Sigmoid colon (tissue), 6 donors: ENCODE measurements at regions not wholly inside any gene's neighbourhood (a gene's known extent, or its start where the extent isn't known, plus 50 kb on each side); places are given as distances from the start of the nearest gene placed in this dataset.

Experiments used
- DNase-seq: peaks from one replicate; pipeline ENCODE4 v3.0.0-alpha.2; 2019
- H3K27ac ChIP-seq, 4 donors: fragments of 200-600 bp; sonication (generic); one replicate each; pipeline ENCODE4 v1.5.1; 2016 to 2019; ENCODE audit warnings: mild to moderate bottlenecking in 1 of 4
- H3K27me3 ChIP-seq, 3 donors: fragments of 200-600 bp; sonication (generic); one replicate each; pipeline ENCODE4 v1.5.1; 2019; ENCODE audit warnings: mild to moderate bottlenecking in 1 of 3
- H3K36me3 ChIP-seq, 4 donors: fragments of 200-600 bp; sonication (generic); one replicate each; pipeline ENCODE4 v1.5.1; 2016 to 2019
- H3K4me1 ChIP-seq, 4 donors: fragments of 200-600 bp; sonication (generic); one replicate each; pipeline ENCODE4 v1.5.1; 2017 to 2019
- H3K4me3 ChIP-seq, 4 donors: fragments of 200-600 bp; sonication (generic); one replicate each; pipeline ENCODE4 v1.5.1; 2017 to 2019; ENCODE audit warnings: mild to moderate bottlenecking in 2 of 4, moderate library complexity in 1 of 4
- H3K9me3 ChIP-seq, 4 donors: fragments of 200-600 bp in 3 of 4; sonication (generic) in 3 of 4; one replicate each; pipeline versions ENCODE4 v1.5.1 to v1.6.1; 2013 to 2019
- EP300 ChIP-seq, 4 donors: sonication (generic); formaldehyde crosslinking; IDR thresholded peaks; one replicate each; pipeline ENCODE4 v1.6.1; 2017; ENCODE audit warnings: antibody characterized with exemption in 4 of 4
- POLR2A ChIP-seq, 2 donors: fragments of 450-650 bp; IDR thresholded peaks; one replicate each; pipeline ENCODE4 v1.6.1; 2016; ENCODE audit warnings: antibody characterized with exemption in 2 of 2, mild to moderate bottlenecking in 2 of 2, moderate library complexity in 2 of 2
- POLR2AphosphoS5 ChIP-seq, 4 donors: sonication (generic); formaldehyde crosslinking; IDR thresholded peaks; one replicate each; pipeline ENCODE4 v1.6.1; 2017; ENCODE audit warnings: antibody characterized with exemption in 4 of 4
- WGBS, 2 donors: extraction: QIAGEN DNeasy Blood & Tissue Kit; methylation state at CpG; one replicate each; pipeline ENCODE4 v1.1.7; 2013; 5-methylcytosine and 5-hydroxymethylcytosine counted together
- intact Hi-C: fragments of 100-400 bp; cut with DNase I; formaldehyde crosslinking; loops from one replicate; pipeline ENCODE4 v1.15.1; 2023
- TF ChIP-seq, protein P1 (sequence below), 4 experiments: fragments of 450-650 bp in 3 of 4; fragments of 200-600 bp in 1 of 4; IDR thresholded peaks; one replicate each; pipeline ENCODE4 v1.5.1; 2016 to 2019; ENCODE audit warnings: antibody characterized with exemption in 4 of 4, mild to moderate bottlenecking in 3 of 4, moderate library complexity in 2 of 4
- donor health status: healthy with polysubstance abuse.
- donor health status: healthy.

DNA sequence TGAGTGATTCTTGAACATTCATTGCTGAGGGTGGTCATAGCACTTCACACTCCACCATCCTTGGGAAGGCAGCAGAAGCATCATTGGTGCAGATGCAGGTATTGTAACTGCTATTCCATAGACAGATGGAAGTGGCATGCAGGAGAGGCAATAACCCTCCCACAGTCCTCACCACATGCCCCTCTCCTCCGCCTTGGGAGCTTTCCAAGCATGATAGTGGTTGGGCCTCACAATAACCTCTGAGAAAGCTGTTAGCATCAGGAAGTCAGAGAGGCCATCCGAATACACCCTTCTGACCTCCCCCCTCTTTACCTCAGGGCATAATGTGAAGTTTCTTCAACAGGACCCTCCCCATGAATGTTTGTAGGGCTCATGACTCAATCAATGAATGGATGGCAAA lies 177.9 kb downstream of the KATNAL1 start:
- Histone ChIP-seq H3K27me3 (no peaks in the 10 kb centered on the region), H3K36me3 (no peaks in the 10 kb centered on the region), H3K27ac (no peak overlapping the region), H3K9me3 (no peaks in the 10 kb centered on the region), H3K4me3 (no peak overlapping the region), H3K4me1 (peaks cover 0 to 56% (median 46%) of the 10 kb centered on the region in 4 donors)
- intact Hi-C loops, result loop anchor here (5.0 kb wide), 3 partner anchors 213 to 488 kb away; partner anchors contain the start of gene USPL1
- no peak for DNase-seq
- TF ChIP-seq POLR2A (IDR thresholded peaks at IDR 0.05) (no peak), POLR2AphosphoS5 (IDR thresholded peaks at IDR 0.05) (no peak), EP300 (IDR thresholded peaks at IDR 0.05) (no peak)
- TF ChIP-seq, protein P1, sequence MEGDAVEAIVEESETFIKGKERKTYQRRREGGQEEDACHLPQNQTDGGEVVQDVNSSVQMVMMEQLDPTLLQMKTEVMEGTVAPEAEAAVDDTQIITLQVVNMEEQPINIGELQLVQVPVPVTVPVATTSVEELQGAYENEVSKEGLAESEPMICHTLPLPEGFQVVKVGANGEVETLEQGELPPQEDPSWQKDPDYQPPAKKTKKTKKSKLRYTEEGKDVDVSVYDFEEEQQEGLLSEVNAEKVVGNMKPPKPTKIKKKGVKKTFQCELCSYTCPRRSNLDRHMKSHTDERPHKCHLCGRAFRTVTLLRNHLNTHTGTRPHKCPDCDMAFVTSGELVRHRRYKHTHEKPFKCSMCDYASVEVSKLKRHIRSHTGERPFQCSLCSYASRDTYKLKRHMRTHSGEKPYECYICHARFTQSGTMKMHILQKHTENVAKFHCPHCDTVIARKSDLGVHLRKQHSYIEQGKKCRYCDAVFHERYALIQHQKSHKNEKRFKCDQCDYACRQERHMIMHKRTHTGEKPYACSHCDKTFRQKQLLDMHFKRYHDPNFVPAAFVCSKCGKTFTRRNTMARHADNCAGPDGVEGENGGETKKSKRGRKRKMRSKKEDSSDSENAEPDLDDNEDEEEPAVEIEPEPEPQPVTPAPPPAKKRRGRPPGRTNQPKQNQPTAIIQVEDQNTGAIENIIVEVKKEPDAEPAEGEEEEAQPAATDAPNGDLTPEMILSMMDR (IDR thresholded peaks at IDR 0.05), result no peak
- 90% methylated on average over 2 of the region's 2 CpGs for WGBS, 2 donors

DNA sequence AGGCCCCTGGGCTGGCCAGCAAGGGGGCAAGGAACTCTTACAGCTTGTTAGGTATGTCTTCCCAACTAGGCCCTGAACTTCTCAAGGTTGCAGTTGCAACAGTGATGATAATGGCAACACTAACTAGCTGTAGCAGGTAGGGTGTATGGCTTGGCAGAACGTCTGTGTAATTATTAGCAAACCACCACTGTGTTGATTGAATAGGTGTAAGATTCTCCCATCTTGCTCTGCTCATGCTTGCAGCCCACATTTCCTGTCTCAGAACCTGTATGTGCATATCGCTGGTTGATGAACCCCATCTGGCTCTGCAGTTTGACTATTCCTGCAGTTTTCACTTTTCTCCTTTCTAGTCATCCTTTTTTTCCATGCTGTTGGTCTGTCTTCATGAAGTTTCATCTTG lies 178.8 kb downstream of the KATNAL1 start:
- intact Hi-C loops, result loop anchor here (5.0 kb wide), 3 partner anchors 214 to 489 kb away; partner anchors contain the start of gene USPL1
- Histone ChIP-seq H3K27me3 (no peaks in the 10 kb centered on the region), H3K36me3 (no peaks in the 10 kb centered on the region), H3K4me1 (peaks cover 0 to 58% (median 51%) of the 10 kb centered on the region in 4 donors), H3K27ac (peak overlapping the region in 1 of 4 donors; percentile 2), H3K4me3 (no peak overlapping the region), H3K9me3 (no peaks in the 10 kb centered on the region)
- TF ChIP-seq POLR2AphosphoS5 (IDR thresholded peaks at IDR 0.05) (no peak), EP300 (IDR thresholded peaks at IDR 0.05) (no peak), POLR2A (IDR thresholded peaks at IDR 0.05) (no peak)
- TF ChIP-seq, protein P1 (IDR thresholded peaks at IDR 0.05), result no peak
- no peak for DNase-seq
- 69 to 84% methylated on average over 2 of the region's 2 CpGs for WGBS, 2 donors

DNA sequence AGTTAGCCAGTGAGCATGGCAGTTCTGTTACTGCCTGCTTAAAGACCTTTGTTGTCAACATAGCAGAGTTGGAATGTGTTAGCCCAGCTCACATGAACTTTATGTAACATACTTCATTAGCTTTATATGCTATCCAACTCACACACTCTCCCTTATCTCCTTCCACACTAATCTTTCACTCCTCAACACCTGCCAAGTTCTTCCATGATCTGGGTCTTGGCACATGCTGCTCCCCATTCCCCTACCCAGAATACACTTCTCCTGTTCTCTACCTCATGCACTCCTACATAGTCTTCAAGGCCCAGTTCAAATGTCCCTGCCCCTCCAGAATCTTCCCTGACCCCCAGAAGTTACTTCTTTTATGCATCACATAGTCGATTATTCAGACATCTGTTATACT lies 179.3 kb downstream of the KATNAL1 start:
- Histone ChIP-seq H3K9me3 (no peaks in the 10 kb centered on the region), H3K4me1 (peaks cover 0 to 58% (median 55%) of the 10 kb centered on the region in 4 donors), H3K27me3 (no peaks in the 10 kb centered on the region), H3K4me3 (no peak overlapping the region), H3K27ac (peak overlapping the region in 3 of 4 donors; percentile 81 to 91 (median 84)), H3K36me3 (no peaks in the 10 kb centered on the region)
- WGBS, 2 donors, result 86 to 88% methylated on average over 1 of the region's 1 CpG
- DNase-seq, result no peak
- intact Hi-C loops, result loop anchor here (5.0 kb wide), 3 partner anchors 214 to 489 kb away; partner anchors contain the start of gene USPL1
- TF ChIP-seq POLR2AphosphoS5 (IDR thresholded peaks at IDR 0.05), result no peak
- TF ChIP-seq POLR2A (IDR thresholded peaks at IDR 0.05), result no peak

DNA sequence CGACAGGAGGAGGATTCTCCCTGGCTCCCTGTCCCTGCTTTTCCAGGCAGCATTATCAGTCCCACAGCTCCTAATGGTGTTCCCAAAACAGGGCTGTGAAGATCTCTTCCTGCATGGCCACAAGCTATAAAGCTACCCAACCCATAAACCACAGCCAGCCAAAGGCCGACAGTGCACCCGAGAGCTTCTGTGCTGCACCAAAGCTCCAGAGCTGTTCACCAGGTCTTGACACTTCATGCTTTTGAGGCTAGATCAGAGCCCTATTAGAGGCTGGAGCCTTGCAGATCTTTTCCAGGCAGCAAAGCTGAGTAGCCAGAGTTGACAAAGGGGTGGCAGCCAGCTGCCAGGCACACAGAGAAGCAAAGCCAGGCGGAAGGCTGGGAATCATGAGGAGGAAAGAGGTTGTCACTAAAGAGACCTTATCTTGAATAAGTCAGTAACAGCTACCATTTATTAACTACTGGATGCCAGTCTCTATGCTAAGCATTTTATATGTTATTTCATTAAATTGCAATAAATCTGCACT lies 180.4 kb downstream of the KATNAL1 start:
- Histone ChIP-seq H3K9me3 (no peaks in the 10 kb centered on the region), H3K36me3 (no peaks in the 10 kb centered on the region), H3K4me3 (no peak overlapping the region), H3K27me3 (no peaks in the 10 kb centered on the region), H3K27ac (peak overlapping the region in 3 of 4 donors; percentile 81 to 91 (median 84)), H3K4me1 (peaks cover 0 to 52% (median 51%) of the 10 kb centered on the region in 4 donors)
- TF ChIP-seq EP300 (IDR thresholded peaks at IDR 0.05) (no peak), POLR2A (IDR thresholded peaks at IDR 0.05) (no peak), POLR2AphosphoS5 (IDR thresholded peaks at IDR 0.05) (peak in 1 of 4 donors; percentile 19)
- 90 to 93% methylated on average over 4 of the region's 4 CpGs for WGBS, 2 donors
- intact Hi-C loops, result loop anchor here (5.0 kb wide), 3 partner anchors 215 to 490 kb away; partner anchors contain the start of gene USPL1
- no peak for DNase-seq

DNA sequence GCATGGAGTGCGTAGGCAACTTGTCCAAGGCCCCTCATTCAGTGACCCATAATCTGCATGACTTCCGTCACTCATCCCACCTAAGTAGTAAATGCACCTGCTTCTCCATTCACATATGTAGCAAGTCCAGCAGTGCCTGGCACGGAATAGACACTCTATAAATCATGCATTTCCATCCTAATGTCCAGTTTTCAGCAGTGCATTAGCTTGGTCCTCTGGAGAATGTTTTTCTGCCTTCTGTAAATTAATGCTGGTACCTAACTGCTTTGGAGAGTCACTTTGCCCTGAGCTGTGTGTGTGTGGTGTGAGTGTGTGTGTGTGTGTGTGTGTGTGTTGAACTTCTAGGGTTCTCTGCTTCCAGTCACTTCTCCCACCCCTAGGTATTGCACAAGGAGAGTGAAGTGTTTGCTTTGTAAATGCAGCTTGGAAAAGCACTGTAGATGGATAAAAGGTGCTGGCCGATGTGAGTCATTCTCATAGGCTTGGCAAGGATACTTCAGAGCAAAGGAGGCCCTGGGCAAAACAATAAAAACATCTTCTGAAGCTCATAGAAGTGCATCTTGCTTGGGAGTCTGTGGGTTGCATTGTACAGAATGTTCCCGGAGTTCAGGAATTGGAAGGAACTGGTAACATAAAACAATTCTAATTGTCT lies 181.8 kb downstream of the KATNAL1 start:
- Histone ChIP-seq H3K27ac (peak overlapping the region; percentile 64 to 91 (median 82)), H3K36me3 (no peaks in the 10 kb centered on the region), H3K27me3 (no peaks in the 10 kb centered on the region), H3K4me3 (no peak overlapping the region), H3K9me3 (no peaks in the 10 kb centered on the region), H3K4me1 (peaks cover 0 to 66% (median 62%) of the 10 kb centered on the region in 4 donors)
- peak; percentile 90 for DNase-seq
- intact Hi-C loops, result loop anchor here (5.0 kb wide), 3 partner anchors 217 to 492 kb away; partner anchors contain the start of gene USPL1
- WGBS, 2 donors, result 36 to 45% methylated on average over 5 of the region's 5 CpGs
- TF ChIP-seq POLR2A (IDR thresholded peaks at IDR 0.05) (no peak), EP300 (IDR thresholded peaks at IDR 0.05) (peak; percentile 72 to 97 (median 88)), POLR2AphosphoS5 (IDR thresholded peaks at IDR 0.05) (peak; percentile 82 to 91 (median 88))
- TF ChIP-seq, protein P1 (IDR thresholded peaks at IDR 0.05), result no peak
